Esophagus squamous epithelium (tissue), 4 donors: ENCODE measurements at regions not wholly inside any gene's neighbourhood (a gene's known extent, or its start where the extent isn't known, plus 50 kb on each side); places are given as distances from the start of the nearest gene placed in this dataset.
"Not testable (repeated sequence)": the region's sequence is repeated elsewhere in the genome, so short reads cannot be mapped to it uniquely, and the experiment has no call there.

Experiments used
- CTCF ChIP-seq, 6 experiments: fragments of 450-650 bp in 4 of 6; fragments of 200-600 bp in 2 of 6; sonication (generic) in 2 of 6; IDR thresholded peaks; one replicate each; pipeline ENCODE4 v1.5.1; 2016 to 2019; ENCODE audit warnings: antibody characterized with exemption in 6 of 6, mild to moderate bottlenecking in 4 of 6, moderate library complexity in 4 of 6
- POLR2A ChIP-seq, 4 donors: fragments of 450-650 bp; IDR thresholded peaks; one replicate each; pipeline ENCODE4 v1.6.1; 2017; ENCODE audit warnings: antibody characterized with exemption in 4 of 4, mild to moderate bottlenecking in 4 of 4, moderate library complexity in 3 of 4

- TF ChIP-seq CTCF, POLR2A (IDR thresholded peaks at IDR 0.05): not testable (repeated sequence)
Observed at GRCh38 chr7:74008-74540, 118.3 kb upstream of the FAM20C start.
